NCI-H2107 (cell line): ENCODE measurements at regions not wholly inside any gene's neighbourhood (a gene's known extent, or its start where the extent isn't known, plus 50 kb on each side); places are given as distances from the start of the nearest gene placed in this dataset.
"Not testable (repeated sequence)": the region's sequence is repeated elsewhere in the genome, so short reads cannot be mapped to it uniquely, and the experiment has no call there.

ENCODE experiments used
- DNase-seq: peaks from one replicate; lab custom pipeline; 2025; lab: John Stamatoyannopoulos, UW

DNA sequence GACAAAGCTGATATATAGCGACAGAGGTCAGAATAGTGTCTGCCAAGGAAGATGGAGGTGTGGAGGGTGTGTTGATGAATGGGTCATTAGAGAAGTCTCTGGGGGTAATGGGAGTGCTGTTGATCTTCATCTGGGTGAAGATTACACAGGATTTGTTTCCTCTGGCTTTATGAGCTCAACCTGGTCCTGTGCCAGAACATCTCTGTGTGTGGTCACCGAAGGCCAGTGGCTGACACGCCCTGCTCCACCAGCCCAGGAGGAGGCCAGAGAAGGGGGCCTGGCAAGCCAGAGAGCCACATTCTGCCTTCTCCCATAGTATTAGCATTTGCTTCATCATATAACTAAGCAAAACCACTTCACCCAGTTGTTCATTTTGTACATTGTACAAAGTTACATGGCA is 121.1 kb downstream of the ZNF621 start:
- DNase-seq: no peak

DNA sequence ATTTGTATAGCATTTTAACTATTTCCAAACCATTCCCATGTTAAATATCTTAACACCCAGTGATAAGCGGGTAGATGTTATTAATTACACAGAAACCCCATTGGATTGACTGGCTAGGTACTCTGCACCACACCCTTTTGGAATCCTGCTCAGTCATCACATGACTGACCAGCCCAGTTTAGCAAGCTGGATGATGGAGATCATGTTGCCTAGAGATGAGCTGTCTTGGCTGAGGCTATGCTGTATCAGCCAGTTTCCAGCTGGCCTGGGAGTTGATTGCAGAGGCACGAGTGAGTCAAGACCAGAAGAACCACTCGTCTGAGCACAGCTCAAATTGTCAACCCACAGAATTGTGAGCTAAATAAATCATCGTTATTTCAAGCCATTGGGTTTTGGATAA is 124.6 kb downstream of the ZNF621 start:
- DNase-seq: no peak

DNA sequence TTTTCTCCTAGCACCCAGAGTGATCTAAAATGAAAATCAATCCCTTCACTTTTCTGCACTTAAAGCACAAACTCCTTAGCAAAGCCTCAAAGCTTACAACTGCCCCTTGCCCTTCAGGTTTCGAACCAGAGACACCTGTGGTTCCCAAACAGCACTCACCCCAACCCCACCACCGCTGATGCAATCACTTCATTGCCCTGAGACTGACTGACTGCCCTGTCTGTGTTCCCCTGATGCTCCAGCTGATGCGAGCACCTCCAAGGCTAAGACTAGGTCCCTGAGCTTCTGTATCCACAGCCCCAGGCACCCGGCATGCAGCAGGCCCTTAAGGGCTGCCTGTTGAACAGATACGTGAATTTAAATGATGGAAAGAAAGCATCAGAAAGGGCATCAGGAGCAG is 127.3 kb downstream of the ZNF621 start:
- DNase-seq: no peak

DNA sequence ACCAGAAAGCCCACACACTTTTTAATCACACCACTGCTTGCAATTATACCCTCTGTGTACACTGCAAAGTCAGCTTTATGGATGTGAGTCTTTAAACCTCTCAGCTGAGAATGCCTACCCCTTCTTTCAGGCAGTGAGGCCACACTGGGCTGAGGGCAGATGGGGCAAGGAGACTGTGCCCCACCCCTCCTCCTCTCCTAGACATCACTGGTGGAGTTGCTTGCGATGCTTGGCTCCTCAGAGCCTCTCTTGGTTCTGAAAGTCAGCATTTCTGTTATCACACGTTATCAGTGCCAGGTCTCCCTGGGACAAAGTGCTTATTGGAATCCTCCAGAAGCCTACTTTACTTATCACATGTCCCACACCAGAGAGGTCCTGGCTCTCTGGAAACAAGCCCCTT is 128.2 kb downstream of the ZNF621 start:
- DNase-seq: no peak

DNA sequence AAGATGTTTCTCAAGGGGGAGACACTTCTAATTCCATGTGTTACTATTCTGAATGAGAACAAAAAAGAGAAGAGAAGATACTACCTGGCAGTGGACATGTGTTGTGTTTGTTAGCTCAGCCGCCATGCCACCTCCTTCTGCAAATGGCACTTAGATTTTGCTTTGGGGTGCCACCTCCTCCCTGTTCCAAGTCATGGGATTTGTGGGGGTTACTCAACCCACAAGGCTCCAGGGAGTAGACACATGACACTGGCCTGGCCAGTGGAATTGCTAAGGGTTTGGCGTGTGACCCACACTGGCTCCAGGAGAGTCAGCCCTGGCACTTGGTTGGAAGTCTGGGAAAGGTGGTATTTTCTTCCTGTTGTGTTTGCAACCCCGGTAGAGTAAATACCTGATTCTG is 129.1 kb downstream of the ZNF621 start:
- no peak for DNase-seq

DNA sequence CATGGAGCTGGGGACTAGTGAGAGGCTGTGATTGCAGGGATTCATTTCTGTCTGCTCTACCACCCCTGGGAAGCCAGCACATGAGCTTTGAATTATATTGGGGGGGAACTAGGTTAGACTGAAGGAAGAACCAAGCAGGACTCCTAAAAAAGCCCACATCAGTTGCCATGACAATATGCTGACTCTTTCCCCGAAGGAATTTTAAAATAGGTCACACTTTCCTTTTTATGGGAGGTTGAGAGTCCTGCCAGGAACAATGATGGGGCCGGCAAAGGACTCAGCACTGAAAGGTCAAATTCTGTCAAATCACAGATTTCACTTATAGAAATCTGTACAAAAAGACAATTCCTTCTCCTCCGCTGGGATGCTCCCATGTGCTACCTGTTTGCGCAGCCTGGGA is 130.8 kb downstream of the ZNF621 start:
- no peak for DNase-seq

DNA sequence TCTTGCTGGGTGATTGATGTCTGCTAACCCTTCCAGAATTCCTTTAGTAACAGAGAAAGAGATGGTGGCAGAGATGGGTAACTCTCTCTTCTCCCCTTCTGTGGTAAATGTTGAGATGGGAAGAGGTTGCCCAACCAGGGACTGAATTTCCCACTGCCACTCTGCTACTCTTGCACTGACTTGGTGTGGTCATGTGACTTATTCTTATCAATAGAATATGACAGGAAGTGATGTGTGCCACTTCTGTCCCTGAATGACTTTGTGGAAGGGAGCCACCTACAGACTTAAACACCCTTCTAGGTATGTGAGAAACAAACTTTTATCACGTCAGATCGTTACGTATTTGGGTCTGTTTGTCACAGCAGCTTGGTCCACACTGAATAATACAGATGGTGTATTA is 132.9 kb downstream of the ZNF621 start:
- DNase-seq: no peak

DNA sequence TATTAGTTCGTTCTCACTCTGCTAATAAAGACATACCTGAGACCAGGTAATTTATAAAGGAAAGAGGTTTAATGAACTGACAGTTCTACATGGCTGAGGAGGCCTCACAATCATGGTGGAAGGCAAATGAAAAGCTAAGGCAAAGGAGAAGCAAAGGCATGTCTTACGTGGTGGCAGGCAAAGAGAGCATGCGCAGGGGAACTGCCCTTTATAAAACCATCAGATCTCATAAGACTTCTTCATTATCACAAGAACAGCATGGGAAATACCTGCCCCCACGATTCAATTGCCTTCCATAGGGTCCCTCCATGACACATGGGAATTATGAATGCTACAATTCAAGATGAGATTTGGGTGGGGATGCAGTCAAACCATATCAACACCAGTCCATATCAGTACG is 133.5 kb downstream of the ZNF621 start:
- no peak for DNase-seq

DNA sequence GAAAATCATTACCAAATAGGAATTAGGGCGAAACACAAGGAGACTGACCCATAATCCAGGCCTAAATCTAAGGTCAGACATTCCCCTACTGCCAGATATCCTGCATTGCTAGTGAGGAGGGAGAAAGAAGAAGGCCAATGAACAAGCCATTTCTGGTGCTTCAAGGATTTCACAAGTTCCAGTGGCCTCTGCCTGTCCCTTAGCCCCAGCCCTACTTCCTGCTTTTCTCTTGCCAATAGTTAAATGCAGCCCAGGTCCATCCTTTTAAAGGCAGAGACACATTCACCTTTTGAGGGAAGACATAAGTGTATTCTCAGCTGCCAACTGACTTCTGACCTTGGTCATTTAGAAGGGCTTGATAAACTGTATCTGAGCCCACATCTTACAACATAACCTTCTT is 135.8 kb downstream of the ZNF621 start:
- DNase-seq: no peak

DNA sequence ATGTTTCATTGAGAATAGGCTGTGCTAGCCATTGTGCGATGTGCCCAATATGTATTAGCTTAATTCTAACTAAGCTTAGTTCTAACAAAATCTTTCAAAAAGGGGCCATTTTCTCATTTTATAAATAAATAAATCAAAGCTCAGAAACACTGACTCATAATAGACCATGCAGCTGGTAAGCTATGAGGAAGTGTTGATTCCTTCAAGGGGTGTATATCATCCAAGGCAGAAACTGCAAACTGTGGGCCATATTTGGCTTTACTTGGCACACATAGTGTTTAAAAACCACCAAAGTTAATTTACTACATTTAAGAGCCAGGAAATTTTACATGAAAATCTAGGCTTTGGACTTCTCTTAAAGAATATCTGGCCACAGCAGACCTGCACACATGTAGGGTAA is 136.5 kb downstream of the ZNF621 start:
- DNase-seq: no peak

DNA sequence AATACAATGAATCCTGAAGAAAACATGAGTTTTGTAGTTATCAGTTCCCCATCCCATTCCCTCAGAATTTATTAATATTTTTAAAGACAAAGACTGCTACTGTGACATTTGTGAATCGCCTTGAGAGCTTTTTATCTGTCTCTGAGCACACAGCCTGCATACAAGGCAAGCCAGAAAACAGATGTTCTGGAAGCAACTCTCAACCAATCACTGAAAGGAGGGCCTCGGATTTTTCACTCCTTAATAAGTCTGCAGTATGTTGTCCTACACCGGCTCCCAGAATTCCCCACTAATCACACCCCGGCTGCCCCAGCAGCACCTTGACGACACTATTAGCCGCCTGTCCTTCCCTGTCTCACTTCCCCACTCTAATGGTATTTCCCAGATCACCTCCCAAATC is 138.5 kb downstream of the ZNF621 start:
- no peak for DNase-seq

DNA sequence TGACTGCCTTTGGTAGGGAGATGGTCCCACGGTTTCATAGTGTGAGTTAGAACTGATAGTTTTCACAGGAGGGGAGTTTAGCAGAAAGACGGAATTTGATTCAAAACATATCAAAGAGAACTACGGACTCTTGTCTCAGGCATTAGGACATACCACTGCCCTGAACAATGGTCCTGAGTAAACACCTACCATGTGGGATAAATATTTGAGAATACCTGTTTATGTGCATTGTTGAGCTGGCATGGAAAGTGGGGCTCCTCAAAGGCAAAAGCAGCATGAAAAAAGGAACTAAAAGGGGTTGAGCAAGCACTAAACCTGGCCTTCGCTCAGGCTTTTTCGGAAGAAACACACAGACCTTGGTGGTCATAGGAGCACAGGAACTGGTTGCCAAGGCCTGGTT is 144.4 kb downstream of the ZNF621 start:
- DNase-seq: no peak

DNA sequence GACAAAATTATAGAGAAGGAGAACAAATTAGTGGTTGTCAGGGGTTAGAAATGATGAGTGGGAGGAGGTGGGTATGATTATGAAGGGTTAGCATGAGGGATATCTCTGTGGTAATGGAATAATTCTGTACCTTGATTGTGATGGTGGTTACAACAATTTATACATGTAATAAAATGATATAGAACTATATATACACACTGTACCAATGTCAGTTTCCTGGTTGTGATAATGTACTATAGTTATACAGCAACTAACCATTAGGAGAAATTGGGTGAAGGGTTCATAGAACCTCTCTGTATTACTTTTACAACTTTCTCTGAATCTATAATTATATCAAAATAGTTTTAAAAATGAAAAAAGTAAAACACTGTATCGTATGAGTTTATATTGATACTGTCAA is 148.1 kb downstream of the ZNF621 start:
- DNase-seq: no peak

DNA sequence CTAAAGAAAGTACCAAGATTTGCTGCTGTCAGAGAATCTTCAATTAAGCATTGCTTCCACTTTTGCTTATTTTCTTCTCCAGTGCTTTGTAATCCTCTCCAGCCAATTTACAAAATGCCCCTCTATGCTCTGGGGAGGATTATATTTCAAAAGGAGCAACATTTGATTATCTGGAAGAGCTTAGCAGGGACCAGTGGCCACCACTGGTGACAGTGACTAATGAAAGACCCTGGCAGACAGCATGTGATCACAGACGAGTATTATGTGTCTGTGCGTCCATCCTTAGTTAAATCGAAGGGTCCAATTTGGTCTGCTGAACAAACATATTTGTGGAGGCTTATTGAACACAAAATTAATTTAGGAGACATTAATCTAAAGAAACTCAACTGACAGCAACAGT is 152.6 kb downstream of the ZNF621 start:
- DNase-seq: no peak

DNA sequence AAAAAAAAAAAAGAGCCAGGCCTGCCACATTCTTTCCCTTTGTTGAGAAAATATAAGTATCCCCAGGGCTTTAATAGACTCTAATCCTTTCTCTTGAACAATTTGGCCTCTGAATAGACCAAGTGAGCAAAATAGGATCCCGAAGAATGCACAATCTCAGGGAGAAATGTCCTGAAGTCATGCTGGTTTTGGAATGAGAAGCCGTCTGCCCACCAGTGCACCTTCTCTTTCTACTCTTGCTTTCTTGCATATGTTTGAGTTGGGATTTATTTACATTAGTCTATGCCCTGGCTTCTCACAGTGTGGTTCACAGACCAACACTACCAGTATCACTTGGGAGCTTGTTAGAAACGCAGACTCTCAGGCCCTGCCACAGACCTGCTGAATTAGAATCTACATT is 153.0 kb downstream of the ZNF621 start:
- no peak for DNase-seq

DNA sequence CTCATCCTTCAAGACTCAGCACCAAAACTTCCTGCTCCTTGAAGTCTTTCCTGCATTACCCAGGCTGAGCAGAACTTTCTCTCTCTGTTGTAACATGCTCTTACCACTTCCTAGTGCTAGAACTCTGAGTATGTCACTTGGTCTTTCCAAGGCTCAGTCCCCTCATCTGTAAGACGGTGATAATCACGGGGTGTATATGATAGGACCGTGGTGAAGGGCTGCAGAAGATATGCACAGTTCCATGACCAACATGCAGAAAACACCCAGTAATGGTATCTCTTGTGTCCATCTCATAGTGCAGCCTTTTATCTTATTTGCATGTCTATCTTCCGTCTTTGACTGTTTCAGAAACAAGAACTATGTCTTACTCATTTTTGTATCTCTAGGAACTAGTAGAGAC is 154.5 kb downstream of the ZNF621 start:
- DNase-seq: no peak

DNA sequence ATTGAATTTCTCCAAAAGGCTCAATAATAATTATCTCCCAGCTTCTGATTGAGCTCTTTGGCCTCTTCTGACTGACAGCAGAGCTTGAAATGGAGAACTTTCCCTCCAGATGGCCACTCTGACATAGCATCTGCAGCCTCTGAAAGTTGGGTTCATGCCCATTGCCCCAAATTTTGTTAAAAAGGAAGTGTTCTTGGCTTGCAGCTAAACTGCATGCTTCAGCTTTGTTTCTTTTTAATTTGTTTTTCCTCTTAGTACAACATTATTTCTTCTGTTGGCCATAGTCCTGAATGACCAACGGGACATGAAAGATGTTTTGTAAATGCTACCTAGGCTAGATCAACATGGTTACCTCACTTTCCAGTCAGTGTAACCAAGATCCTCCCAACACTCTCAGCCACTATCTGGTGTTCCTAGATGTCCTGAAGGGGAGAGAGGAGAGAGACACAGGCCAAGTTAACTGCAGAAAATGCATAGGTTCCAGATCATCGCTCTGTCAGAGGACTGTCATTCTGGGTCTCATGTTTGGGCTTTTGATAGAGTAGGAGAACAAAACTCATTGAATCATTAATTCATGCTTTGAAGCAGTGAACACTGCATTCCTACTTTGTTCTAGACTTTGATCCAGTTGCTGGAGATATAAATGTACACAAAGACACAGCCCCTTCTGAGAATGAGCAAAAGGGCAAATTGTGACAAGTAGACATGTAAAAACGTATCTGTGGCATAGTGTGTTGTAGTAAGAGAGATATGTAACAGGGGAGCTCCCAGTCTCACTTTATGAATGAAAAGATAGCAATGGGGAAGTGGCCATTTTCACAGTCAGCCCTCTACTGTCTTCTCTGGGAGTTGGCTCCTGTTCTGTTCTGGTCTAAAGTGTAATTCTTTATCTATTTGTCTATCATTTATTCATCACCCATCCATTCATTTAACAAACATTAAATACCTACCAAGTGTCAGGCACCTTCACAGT is 156.2 kb downstream of the ZNF621 start:
- DNase-seq: no peak

DNA sequence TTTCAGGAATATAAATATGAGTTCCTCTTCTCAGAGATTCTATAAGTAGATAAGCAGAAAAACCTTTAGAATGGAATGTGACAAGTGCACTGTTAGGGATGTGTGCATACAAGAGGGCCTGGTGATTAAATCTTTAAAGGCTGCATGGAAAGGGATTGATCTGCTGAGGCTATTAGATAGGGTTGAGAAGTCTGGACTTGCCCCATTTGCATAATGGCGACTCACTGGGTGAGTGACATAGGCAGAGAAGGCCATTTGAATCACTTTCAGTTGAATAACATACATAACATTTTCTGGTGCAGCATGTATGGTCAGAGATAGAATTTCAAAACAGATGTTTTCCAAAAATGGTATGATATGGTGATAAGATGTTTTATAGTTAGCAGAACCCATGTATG is 156.9 kb downstream of the ZNF621 start:
- no peak for DNase-seq

DNA sequence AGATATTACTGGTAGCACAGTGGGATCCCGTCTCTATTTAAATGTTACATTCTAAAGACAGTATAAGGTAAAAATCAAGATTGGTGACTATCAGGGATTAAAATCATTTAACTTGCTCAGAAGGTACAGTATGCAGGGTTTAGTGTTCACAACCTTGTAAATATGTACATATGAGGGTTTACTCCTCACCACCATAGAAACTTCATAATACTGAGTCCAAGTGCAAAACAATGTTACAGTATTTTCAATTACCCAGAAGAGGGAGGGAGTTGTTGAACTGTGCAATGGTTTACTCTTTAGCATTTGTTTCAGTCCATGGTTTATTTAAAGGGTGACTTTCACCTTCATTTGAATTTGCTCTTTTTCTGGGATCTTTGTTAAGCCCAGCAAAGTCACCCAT is 165.1 kb downstream of the ZNF621 start:
- DNase-seq: no peak

DNA sequence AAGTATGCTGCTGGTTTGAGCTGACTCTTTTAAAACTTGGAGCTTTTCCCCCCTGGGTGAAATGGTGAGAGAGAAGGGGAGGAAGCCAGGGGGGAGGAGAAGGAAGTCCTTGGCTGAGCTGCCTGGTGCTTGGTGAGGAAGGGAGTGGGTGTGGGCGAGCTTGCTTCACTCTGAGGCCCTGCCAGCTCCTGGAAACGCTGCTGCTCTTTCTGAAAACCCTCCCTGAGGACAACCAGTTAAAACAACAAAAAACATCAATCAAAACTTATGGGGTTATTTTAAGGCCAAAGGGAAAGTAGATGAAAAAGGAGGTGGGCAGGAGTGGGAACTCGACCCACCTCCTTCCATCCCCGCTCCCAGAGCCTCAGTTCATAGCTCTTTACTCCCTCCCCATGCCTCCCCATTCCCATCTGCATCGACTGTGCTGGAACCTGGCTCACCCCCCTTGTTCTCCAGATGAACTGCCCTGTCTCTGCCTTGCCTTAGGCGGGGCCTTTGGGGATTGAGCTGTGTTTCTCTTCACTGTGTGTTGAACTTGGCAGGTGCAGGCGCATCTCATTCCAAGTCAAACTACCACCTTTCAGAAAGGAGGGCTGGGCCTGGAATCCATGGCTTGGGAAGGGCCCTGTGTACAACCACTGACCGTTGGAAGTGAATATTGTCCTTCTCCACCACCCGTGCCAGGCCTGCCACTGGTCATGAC is 166.1 kb downstream of the ZNF621 start:
- no peak for DNase-seq

DNA sequence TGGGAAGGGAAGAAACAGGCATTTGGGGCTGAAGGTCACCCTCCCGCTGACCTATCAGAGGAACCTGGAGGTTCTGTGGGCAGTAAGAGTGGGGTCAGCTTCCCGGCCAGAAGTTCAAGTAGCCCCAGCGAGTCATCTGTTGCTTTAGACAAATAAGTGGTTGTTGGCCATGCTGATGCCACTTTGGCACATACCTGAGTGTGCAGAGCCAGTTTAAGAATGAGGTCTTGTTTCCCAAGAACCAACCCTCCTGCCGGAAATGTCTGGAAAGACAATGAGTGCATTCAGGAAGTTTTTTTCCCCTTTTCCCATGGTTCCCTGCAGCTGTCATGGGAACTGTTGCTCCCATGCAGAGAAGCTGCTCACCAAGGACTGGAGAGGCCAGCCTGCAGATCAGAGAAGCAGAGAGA is 166.7 kb downstream of the ZNF621 start:
- DNase-seq: no peak

DNA sequence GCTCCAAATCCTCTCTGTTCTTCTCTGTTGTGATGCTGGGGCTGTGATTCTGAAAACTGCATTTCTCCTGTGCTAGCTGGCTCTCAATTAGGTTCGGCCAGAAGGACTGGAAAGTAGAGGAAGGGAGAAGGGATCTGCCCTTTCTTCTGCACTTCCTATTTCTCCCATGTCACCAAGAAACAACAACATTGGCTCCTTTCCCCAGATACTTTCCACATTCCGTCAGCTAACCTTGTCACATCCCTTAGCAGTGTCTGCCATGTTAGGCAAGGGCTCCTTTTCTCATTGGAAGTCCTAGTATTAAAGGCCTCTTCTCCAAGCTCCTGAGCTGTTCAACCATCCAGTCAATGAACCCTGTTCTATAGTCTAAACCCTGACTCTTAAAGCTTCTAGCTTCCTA is 171.1 kb downstream of the ZNF621 start:
- DNase-seq: no peak

DNA sequence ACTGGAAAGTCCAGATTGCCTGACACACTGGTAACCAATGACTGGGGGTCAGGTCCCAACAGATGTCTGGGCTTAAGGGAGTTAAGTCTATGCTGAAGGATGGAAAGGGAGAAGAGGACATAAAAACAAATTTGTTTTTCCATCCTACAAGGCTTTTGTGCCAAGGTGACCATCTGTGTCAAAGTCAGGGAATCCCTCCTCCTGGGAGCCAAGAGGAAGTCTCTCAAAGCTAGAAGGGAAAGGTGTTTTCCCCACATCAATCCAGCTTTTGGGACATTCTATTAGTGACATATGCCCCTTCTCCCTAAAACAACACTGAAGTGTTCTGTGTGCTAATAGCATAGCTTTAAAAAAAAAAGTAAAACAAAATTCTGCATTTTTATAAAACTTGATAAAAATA is 173.9 kb downstream of the ZNF621 start:
- DNase-seq: not testable (repeated sequence)
